IPS-20b (cell line): ENCODE measurements at regions not wholly inside any gene's neighbourhood (a gene's known extent, or its start where the extent isn't known, plus 50 kb on each side); places are given as distances from the start of the nearest gene placed in this dataset.

Source experiments
- H3K27ac ChIP-seq: one replicate; pipeline ENCODE4 v1.5.1; 2013; ENCODE audit warnings: low read length
- H3K27me3 ChIP-seq: 2 replicates; pipeline ENCODE4 v1.6.1; 2013; ENCODE audit warnings: mild to moderate bottlenecking, low read length, inconsistent platforms; ENCODE audit not compliant: insufficient read depth
- H3K36me3 ChIP-seq: 2 replicates; pipeline ENCODE4 v1.6.1; 2013; ENCODE audit warnings: low read depth, mild to moderate bottlenecking, inconsistent platforms, low read length, moderate library complexity; ENCODE audit not compliant: insufficient read depth
- H3K4me1 ChIP-seq: 2 replicates; pipeline ENCODE4 v1.6.1; 2013; ENCODE audit warnings: mild to moderate bottlenecking, control low read depth, inconsistent platforms, low read length, moderate library complexity; ENCODE audit not compliant: insufficient read depth
- H3K4me3 ChIP-seq: 2 replicates; pipeline ENCODE4 v1.5.1; 2013; ENCODE audit warnings: mild to moderate bottlenecking, low read length, inconsistent platforms
- H3K9ac ChIP-seq: 2 replicates; pipeline ENCODE4 v1.6.1; 2013; ENCODE audit warnings: low read depth, mild to moderate bottlenecking, inconsistent platforms, low read length, moderate library complexity
- H3K9me3 ChIP-seq: 2 replicates; pipeline ENCODE4 v1.6.1; 2013; ENCODE audit warnings: mild to moderate bottlenecking, low read depth, low read length, inconsistent platforms; ENCODE audit not compliant: insufficient read depth

GRCh38 chr1:56387071-56387740, 192.2 kb downstream of the PLPP3 start:
- no peak overlapping the region for H3K4me3 ChIP-seq
- no peaks in the 10 kb centered on the region for H3K36me3 ChIP-seq
- no peaks in the 10 kb centered on the region for H3K27me3 ChIP-seq
- peaks cover 10% of the 10 kb centered on the region; the same call in 1 of the 2 replicates for H3K4me1 ChIP-seq
- no peak overlapping the region for H3K9ac ChIP-seq
- no peak overlapping the region for H3K27ac ChIP-seq
- H3K9me3 ChIP-seq: no peaks in the 10 kb centered on the region

- no peaks in the 10 kb centered on the region for H3K36me3 ChIP-seq
- H3K27ac ChIP-seq: no peak overlapping the region
- H3K4me3 ChIP-seq: no peak overlapping the region
- no peaks in the 10 kb centered on the region for H3K9me3 ChIP-seq
- peaks cover 3% of the 10 kb centered on the region; the same call in 1 of the 2 replicates for H3K4me1 ChIP-seq
- H3K27me3 ChIP-seq: no peaks in the 10 kb centered on the region
- H3K9ac ChIP-seq: no peak overlapping the region
Measured at GRCh38 chr1:56385314-56385713, 194.0 kb downstream of the PLPP3 start.

GRCh38 chr1:56382929-56383328, 196.4 kb downstream of the PLPP3 start:
- no peaks in the 10 kb centered on the region for H3K4me1 ChIP-seq
- H3K27me3 ChIP-seq: no peaks in the 10 kb centered on the region
- no peak overlapping the region for H3K4me3 ChIP-seq
- no peak overlapping the region for H3K27ac ChIP-seq
- no peaks in the 10 kb centered on the region for H3K9me3 ChIP-seq
- no peaks in the 10 kb centered on the region for H3K36me3 ChIP-seq
- H3K9ac ChIP-seq: no peak overlapping the region

GRCh38 chr1:56380531-56380930, 198.8 kb downstream of the PLPP3 start:
- Histone ChIP-seq H3K4me1 (peaks cover 22% of the 10 kb centered on the region), H3K36me3 (no peaks in the 10 kb centered on the region), H3K4me3 (no peak overlapping the region), H3K9ac (no peak overlapping the region), H3K9me3 (no peaks in the 10 kb centered on the region), H3K27ac (no peak overlapping the region), H3K27me3 (no peaks in the 10 kb centered on the region)

GRCh38 chr1:56378341-56379070, 200.9 kb downstream of the PLPP3 start:
- no peaks in the 10 kb centered on the region for H3K36me3 ChIP-seq
- H3K4me1 ChIP-seq: peaks cover 38% of the 10 kb centered on the region
- no peak overlapping the region for H3K4me3 ChIP-seq
- H3K27ac ChIP-seq: no peak overlapping the region
- H3K27me3 ChIP-seq: no peaks in the 10 kb centered on the region
- H3K9me3 ChIP-seq: no peaks in the 10 kb centered on the region
- H3K9ac ChIP-seq: no peak overlapping the region

GRCh38 chr1:56377431-56377830, 201.9 kb downstream of the PLPP3 start:
- no peak overlapping the region for H3K27ac ChIP-seq
- H3K4me1 ChIP-seq: peaks cover 38% of the 10 kb centered on the region
- H3K9ac ChIP-seq: 0 out of 2 replicates have a peak overlapping the region, but pooled peaks have one; percentile 35
- H3K4me3 ChIP-seq: no peak overlapping the region
- H3K9me3 ChIP-seq: no peaks in the 10 kb centered on the region
- no peaks in the 10 kb centered on the region for H3K36me3 ChIP-seq
- no peaks in the 10 kb centered on the region for H3K27me3 ChIP-seq

GRCh38 chr1:56376188-56376984, 203.0 kb downstream of the PLPP3 start:
- no peak overlapping the region; the same call in 1 of the 2 replicates for H3K9ac ChIP-seq
- no peaks in the 10 kb centered on the region for H3K27me3 ChIP-seq
- no peak overlapping the region for H3K4me3 ChIP-seq
- peaks cover 38% of the 10 kb centered on the region for H3K4me1 ChIP-seq
- no peaks in the 10 kb centered on the region for H3K36me3 ChIP-seq
- no peaks in the 10 kb centered on the region for H3K9me3 ChIP-seq
- no peak overlapping the region for H3K27ac ChIP-seq

- Histone ChIP-seq H3K36me3 (no peaks in the 10 kb centered on the region), H3K27me3 (no peaks in the 10 kb centered on the region), H3K27ac (no peak overlapping the region), H3K9ac (peak overlapping the region; percentile 33; the same call in 1 of the 2 replicates), H3K9me3 (no peaks in the 10 kb centered on the region), H3K4me3 (peak overlapping the region; percentile 4; the same call in 1 of the 2 replicates), H3K4me1 (peaks cover 46% of the 10 kb centered on the region)
Measured at GRCh38 chr1:56375326-56375804, 204.0 kb downstream of the PLPP3 start.

GRCh38 chr1:56374026-56374974, 205.1 kb downstream of the PLPP3 start:
- peak overlapping the region; percentile 33; the same call in 1 of the 2 replicates for H3K9ac ChIP-seq
- peak overlapping the region; percentile 4; the same call in 1 of the 2 replicates for H3K4me3 ChIP-seq
- H3K27me3 ChIP-seq: no peaks in the 10 kb centered on the region
- no peak overlapping the region for H3K27ac ChIP-seq
- H3K36me3 ChIP-seq: no peaks in the 10 kb centered on the region
- H3K9me3 ChIP-seq: no peaks in the 10 kb centered on the region
- peaks cover 55% of the 10 kb centered on the region for H3K4me1 ChIP-seq

- no peak overlapping the region for H3K9ac ChIP-seq
- peak overlapping the region; percentile 42; the same call in 1 of the 2 replicates for H3K4me3 ChIP-seq
- H3K36me3 ChIP-seq: no peaks in the 10 kb centered on the region
- H3K4me1 ChIP-seq: peaks cover 33% of the 10 kb centered on the region; the same call in 1 of the 2 replicates
- H3K27ac ChIP-seq: peak overlapping the region; percentile 22
- H3K9me3 ChIP-seq: no peaks in the 10 kb centered on the region
- H3K27me3 ChIP-seq: no peaks in the 10 kb centered on the region
Measured at GRCh38 chr1:56370513-56370912, 208.8 kb downstream of the PLPP3 start.
